Panc1 (cell line): ENCODE measurements at regions not wholly inside any gene's neighbourhood (a gene's known extent, or its start where the extent isn't known, plus 50 kb on each side); places are given as distances from the start of the nearest gene placed in this dataset.

ENCODE experiments used
- POLR2AphosphoS5 ChIP-seq: IDR thresholded peaks from 2 replicates; pipeline ENCODE4 v1.6.1; 2012; ENCODE audit warnings: mild to moderate bottlenecking, low read depth, low read length, moderate library complexity
- TF ChIP-seq, protein P1 (sequence below): fragments of 450-650 bp; IDR thresholded peaks from 2 replicates; pipeline ENCODE4 v1.5.1; 2017; ENCODE audit warnings: mild to moderate bottlenecking

GRCh38 chr6:140992678-140993077, 1140.0 kb upstream of the GJE1 start:
- TF ChIP-seq, protein P1, sequence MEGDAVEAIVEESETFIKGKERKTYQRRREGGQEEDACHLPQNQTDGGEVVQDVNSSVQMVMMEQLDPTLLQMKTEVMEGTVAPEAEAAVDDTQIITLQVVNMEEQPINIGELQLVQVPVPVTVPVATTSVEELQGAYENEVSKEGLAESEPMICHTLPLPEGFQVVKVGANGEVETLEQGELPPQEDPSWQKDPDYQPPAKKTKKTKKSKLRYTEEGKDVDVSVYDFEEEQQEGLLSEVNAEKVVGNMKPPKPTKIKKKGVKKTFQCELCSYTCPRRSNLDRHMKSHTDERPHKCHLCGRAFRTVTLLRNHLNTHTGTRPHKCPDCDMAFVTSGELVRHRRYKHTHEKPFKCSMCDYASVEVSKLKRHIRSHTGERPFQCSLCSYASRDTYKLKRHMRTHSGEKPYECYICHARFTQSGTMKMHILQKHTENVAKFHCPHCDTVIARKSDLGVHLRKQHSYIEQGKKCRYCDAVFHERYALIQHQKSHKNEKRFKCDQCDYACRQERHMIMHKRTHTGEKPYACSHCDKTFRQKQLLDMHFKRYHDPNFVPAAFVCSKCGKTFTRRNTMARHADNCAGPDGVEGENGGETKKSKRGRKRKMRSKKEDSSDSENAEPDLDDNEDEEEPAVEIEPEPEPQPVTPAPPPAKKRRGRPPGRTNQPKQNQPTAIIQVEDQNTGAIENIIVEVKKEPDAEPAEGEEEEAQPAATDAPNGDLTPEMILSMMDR: no peak
- no peak for TF ChIP-seq POLR2AphosphoS5
